Pancreas (tissue), 10 donors: ENCODE measurements at regions not wholly inside any gene's neighbourhood (a gene's known extent, or its start where the extent isn't known, plus 50 kb on each side); places are given as distances from the start of the nearest gene placed in this dataset.

ENCODE experiments used
- ATAC-seq, 4 donors: fragments of 200-7000 bp; cut with Tn5 transposase; one replicate each; pipeline versions ENCODE4 v1.8.0 to v1.9.1; 2020; ENCODE audit warnings: mild to moderate bottlenecking in 4 of 4, moderate library complexity in 4 of 4
- DNase-seq, 6 donors: peaks; one replicate each; pipeline ENCODE4 v3.0.0-alpha.2; 2020
- FAIRE-seq: peaks from 2 replicates; lab custom pipeline; 2012; peaks lifted over from hg19 to GRCh38; lab: Jason Lieb, UNC
- H3K27ac ChIP-seq, 4 donors: fragments of 200-600 bp; sonication (generic); 1 replicate in 3 of 4; 2 replicates in 1 of 4; pipeline versions ENCODE4 v1.5.0 to v1.8.0; 2020
- H3K27me3 ChIP-seq, 4 donors: fragments of 200-600 bp; one replicate each; pipeline ENCODE4 v1.8.0; 2021
- H3K36me3 ChIP-seq, 3 donors: fragments of 200-600 bp; sonication (generic) in 1 of 3; one replicate each; pipeline versions ENCODE4 v1.5.0 to v1.8.0; 2020 to 2021
- H3K4me1 ChIP-seq, 3 donors: fragments of 200-600 bp; one replicate each; pipeline ENCODE4 v1.8.0; 2021
- H3K4me3 ChIP-seq, 4 donors: fragments of 200-600 bp; sonication (generic) in 2 of 4; one replicate each; pipeline versions ENCODE4 v1.5.0 to v1.8.0; 2020 to 2021
- H3K9me3 ChIP-seq, 4 donors: fragments of 200-600 bp; one replicate each; pipeline ENCODE4 v1.8.0; 2021
- CTCF ChIP-seq, 4 donors: fragments of 200-600 bp; sonication (generic) in 3 of 4; IDR thresholded peaks; one replicate each; pipeline versions ENCODE4 v1.5.0 to v1.8.0; 2021; ENCODE audit warnings: antibody characterized with exemption in 4 of 4
- WGBS, 2 donors: extraction: QIAGEN DNeasy Blood & Tissue Kit; methylation state at CpG; one replicate each; pipeline ENCODE4 v1.1.7; 2013; 5-methylcytosine and 5-hydroxymethylcytosine counted together
- intact Hi-C, 3 donors: fragments of 100-400 bp; cut with DNase I; formaldehyde crosslinking; loops; one replicate each; pipeline versions ENCODE4 v1.11.1 to v1.14.2; 2022
- donor health status: healthy with polysubstance abuse.
- donor health status: DM: no; HTN: no; CAD: no; lungs with moderate emphysema.
- donor health status: DM: no; HTN: no; CAD: no.
- donor health status: control.
- donor health status: control.
- donor health status: Bipolar disorder and iron deficiency.
- donor health status: DM: yes; HTN: yes; CAD: no.
- donor health status: DM: no; HTN: no; CAD: no.
- donor health status: DM: no; HTN: no; CAD: no.
- donor health status: DM: yes; HTN: yes; CAD: no.

GRCh38 chr20:52382933-52383332, 191.4 kb upstream of the ZFP64 start:
- no peak for DNase-seq
- Histone ChIP-seq H3K36me3 (no peaks in the 10 kb centered on the region), H3K27me3 (no peaks in the 10 kb centered on the region), H3K9me3 (no peaks in the 10 kb centered on the region), H3K27ac (no peak overlapping the region), H3K4me1 (no peaks in the 10 kb centered on the region), H3K4me3 (no peak overlapping the region)
- no peak for TF ChIP-seq CTCF (IDR thresholded peaks at IDR 0.05)
- WGBS, 2 donors = 37 to 58% methylated on average over 4 of the region's 4 CpGs
- ATAC-seq = no peak
- FAIRE-seq = no peak
- intact Hi-C loops = no loop called here

- H3K27me3 ChIP-seq = no peaks in the 10 kb centered on the region
- TF ChIP-seq CTCF (IDR thresholded peaks at IDR 0.05) = peak; percentile 83 to 88 (median 86)
- no peaks in the 10 kb centered on the region for H3K36me3 ChIP-seq
- FAIRE-seq (no peak), DNase-seq (peak in 4 of 6 donors; percentile 5 to 79 (median 38)), ATAC-seq (peak in 2 of 4 donors; percentile 55 to 59)
- no peak overlapping the region for H3K4me3 ChIP-seq
- H3K4me1 ChIP-seq = no peaks in the 10 kb centered on the region
- H3K9me3 ChIP-seq = no peaks in the 10 kb centered on the region
- no peak overlapping the region for H3K27ac ChIP-seq
- intact Hi-C loops = no loop called here
- 36 to 44% methylated on average over 7 of the region's 7 CpGs for WGBS, 2 donors
Observed at GRCh38 chr20:52379723-52380336, 188.3 kb upstream of the ZFP64 start.

- Histone ChIP-seq H3K27me3 (no peaks in the 10 kb centered on the region), H3K4me3 (no peak overlapping the region), H3K4me1 (no peaks in the 10 kb centered on the region), H3K27ac (no peak overlapping the region), H3K9me3 (no peaks in the 10 kb centered on the region), H3K36me3 (no peaks in the 10 kb centered on the region)
- FAIRE-seq (no peak), DNase-seq (no peak), ATAC-seq (no peak)
- intact Hi-C loops = no loop called here
- WGBS, 2 donors = 26 to 39% methylated on average over 4 of the region's 4 CpGs
- TF ChIP-seq CTCF (IDR thresholded peaks at IDR 0.05) = no peak
Observed at GRCh38 chr20:52372169-52372568, 180.6 kb upstream of the ZFP64 start.

GRCh38 chr20:52365688-52366087, 174.1 kb upstream of the ZFP64 start:
- Histone ChIP-seq H3K4me1 (no peaks in the 10 kb centered on the region), H3K4me3 (no peak overlapping the region), H3K9me3 (no peaks in the 10 kb centered on the region), H3K36me3 (no peaks in the 10 kb centered on the region), H3K27ac (no peak overlapping the region), H3K27me3 (no peaks in the 10 kb centered on the region)
- 82 to 87% methylated on average over 7 of the region's 7 CpGs for WGBS, 2 donors
- no peak for ATAC-seq
- no peak for TF ChIP-seq CTCF (IDR thresholded peaks at IDR 0.05)
- no peak for FAIRE-seq
- no peak for DNase-seq
- intact Hi-C loops = no loop called here

- FAIRE-seq (no peak), ATAC-seq (no peak), DNase-seq (no peak)
- Histone ChIP-seq H3K9me3 (no peaks in the 10 kb centered on the region), H3K4me1 (no peaks in the 10 kb centered on the region), H3K36me3 (no peaks in the 10 kb centered on the region), H3K27ac (no peak overlapping the region), H3K27me3 (no peaks in the 10 kb centered on the region), H3K4me3 (no peak overlapping the region)
- intact Hi-C loops = no loop called here
- TF ChIP-seq CTCF (IDR thresholded peaks at IDR 0.05) = no peak
- WGBS, 2 donors = 71 to 84% methylated on average over 1 of the region's 1 CpG
Observed at GRCh38 chr20:52364405-52364804, 172.8 kb upstream of the ZFP64 start.
